ENCODE measurements at regions not wholly inside any gene's neighbourhood (a gene's known extent, or its start where the extent isn't known, plus 50 kb on each side); places are given as distances from the start of the nearest gene placed in this dataset.

GRCh38 chr3:74436184-74436583 lies 178.3 kb downstream of the CNTN3 start:
- TF ChIP-seq POLR2A (IDR thresholded peaks at IDR 0.05) (no peak), CTCF (IDR thresholded peaks at IDR 0.05) (no peak), POLR2AphosphoS5 (IDR thresholded peaks at IDR 0.05; ENCODE audit: insufficient read depth in 1 of 2, low read depth in 1 of 2) (no peak)

All from vagina (tissue), 2 donors.